IMR-90 (cell line): ENCODE measurements at regions not wholly inside any gene's neighbourhood (a gene's known extent, or its start where the extent isn't known, plus 50 kb on each side); places are given as distances from the start of the nearest gene placed in this dataset.

ENCODE experiments used
- ATAC-seq: fragments of 200-7000 bp; cut with Tn5 transposase; 2 replicates; pipeline ENCODE4 v1.9.1; 2020; ENCODE audit warnings: low read depth, mild to moderate bottlenecking, moderate library complexity
- BruUV-seq: library from RNA; stranded (reverse); fragments of 400-500 nt; replicated peaks from 2 replicates; lab custom pipeline; 2021; lab: Mats Ljungman, UMichigan
- CTCF ChIA-PET: fragments of 300-600 bp; formaldehyde crosslinking; extraction: SDS; loops from one replicate; lab custom pipeline; 2021; ENCODE audit warnings: antibody characterized with exemption; lab: Yijun Ruan, JAX
- POLR2A ChIA-PET: fragments of 300-600 bp; sonication (Branson Sonifier 250); formaldehyde crosslinking; loops from one replicate; lab custom pipeline; 2022; ENCODE audit warnings: antibody characterized with exemption; ENCODE audit not compliant: unreplicated experiment; lab: Charles Lee
- DNase-seq: peaks from one replicate; pipeline ENCODE4 v3.0.0; 2013
- H2AFZ ChIP-seq: replicated peaks from 2 replicates; pipeline ENCODE3; 2013; ENCODE audit warnings: low read length, mild to moderate bottlenecking; ENCODE audit not compliant: poor library complexity
- H2AK5ac ChIP-seq: 2 replicates; pipeline ENCODE4 v1.6.1; 2013; ENCODE audit warnings: low read depth, low read length, inconsistent platforms
- H2AK9ac ChIP-seq: replicated peaks from 2 replicates; pipeline ENCODE3; 2013; ENCODE audit warnings: mild to moderate bottlenecking, low read depth, low read length, moderate library complexity; ENCODE audit not compliant: poor library complexity
- H2BK120ac ChIP-seq: 2 replicates; pipeline ENCODE4 v1.6.1; 2013; ENCODE audit warnings: low read depth, low read length, inconsistent platforms
- H2BK15ac ChIP-seq: 3 replicates; pipeline ENCODE4 v1.6.1; 2013; ENCODE audit warnings: low read depth, low read length, inconsistent platforms
- H2BK20ac ChIP-seq: 2 replicates; pipeline ENCODE4 v1.6.1; 2013; ENCODE audit warnings: low read depth, mild to moderate bottlenecking, inconsistent platforms, low read length, moderate library complexity
- H2BK5ac ChIP-seq: 2 replicates; pipeline ENCODE4 v1.6.1; 2013; ENCODE audit warnings: mild to moderate bottlenecking, low read depth, low read length, inconsistent platforms; ENCODE audit not compliant: poor library complexity, severe bottlenecking
- H3K14ac ChIP-seq: replicated peaks from 2 replicates; pipeline ENCODE4 v1.6.1; 2013; ENCODE audit warnings: low read depth, low read length, inconsistent platforms
- H3K18ac ChIP-seq: 2 replicates; pipeline ENCODE4 v1.6.1; 2013; ENCODE audit warnings: low read depth, low read length, control low read depth
- H3K23ac ChIP-seq: 2 replicates; pipeline ENCODE4 v1.6.1; 2013; ENCODE audit warnings: low read depth, low read length, inconsistent platforms
- H3K27ac ChIP-seq: 2 replicates; pipeline ENCODE4 v1.5.1; 2013; ENCODE audit warnings: mild to moderate bottlenecking, control low read depth, low read length; ENCODE audit not compliant: insufficient read depth
- H3K27me3 ChIP-seq: 2 replicates; pipeline ENCODE4 v1.6.1; 2013; ENCODE audit warnings: low read length; ENCODE audit not compliant: control insufficient read depth, insufficient read depth
- H3K36me3 ChIP-seq: 2 replicates; pipeline ENCODE4 v1.6.1; 2013; ENCODE audit warnings: low read length, mixed read lengths; ENCODE audit not compliant: control insufficient read depth, insufficient read depth
- H3K4ac ChIP-seq: 2 replicates; pipeline ENCODE4 v1.6.1; 2013; ENCODE audit warnings: low read depth, low read length, inconsistent platforms
- H3K4me1 ChIP-seq: 2 replicates; pipeline ENCODE4 v1.6.1; 2013; ENCODE audit warnings: low read length, mixed read lengths; ENCODE audit not compliant: control insufficient read depth, insufficient read depth
- H3K4me2 ChIP-seq: 2 replicates; pipeline ENCODE4 v1.6.1; 2013; ENCODE audit warnings: low read depth, mild to moderate bottlenecking, control low read depth, low read length, moderate library complexity
- H3K4me3 ChIP-seq: 2 replicates; pipeline ENCODE4 v1.5.1; 2013; ENCODE audit warnings: low read depth, mild to moderate bottlenecking, control low read depth, low read length, moderate library complexity; ENCODE audit not compliant: insufficient read depth
- H3K56ac ChIP-seq: 2 replicates; pipeline ENCODE4 v1.6.1; 2013; ENCODE audit warnings: low read length, inconsistent platforms; ENCODE audit not compliant: insufficient read depth; ENCODE audit errors: extremely low read depth
- H3K79me1 ChIP-seq, 2 experiments: 2 replicates each; pipeline ENCODE4 v1.6.1; 2013; ENCODE audit warnings: low read length in 2 of 2, inconsistent platforms in 1 of 2, low read depth in 1 of 2
- H3K9ac ChIP-seq: 2 replicates; pipeline ENCODE4 v1.6.1; 2013; ENCODE audit warnings: low read depth, low read length, control low read depth
- H3K9me1 ChIP-seq: 2 replicates; pipeline ENCODE4 v1.6.1; 2013; ENCODE audit warnings: low read length, inconsistent platforms; ENCODE audit not compliant: insufficient read depth
- H3K9me3 ChIP-seq: 2 replicates; pipeline ENCODE4 v1.6.1; 2013; ENCODE audit warnings: low read length; ENCODE audit not compliant: control insufficient read depth, insufficient read depth
- H4K20me1 ChIP-seq: 2 replicates; pipeline ENCODE4 v1.6.1; 2013; ENCODE audit warnings: low read length, inconsistent platforms; ENCODE audit not compliant: insufficient read depth
- H4K5ac ChIP-seq: 2 replicates; pipeline ENCODE4 v1.6.1; 2013; ENCODE audit warnings: mild to moderate bottlenecking, low read depth, low read length, control low read depth
- H4K8ac ChIP-seq, 2 experiments: 2 replicates each; pipeline ENCODE4 v1.6.1; 2013; ENCODE audit warnings: low read depth in 2 of 2, low read length in 2 of 2, control low read depth in 1 of 2, inconsistent platforms in 1 of 2
- H4K91ac ChIP-seq: 2 replicates; pipeline ENCODE4 v1.6.1; 2013; ENCODE audit warnings: low read depth, low read length, inconsistent platforms; ENCODE audit not compliant: insufficient read depth
- BHLHE40 ChIP-seq: fragments of 150-350 bp; IDR thresholded peaks from 2 replicates; pipeline ENCODE4 v1.6.1; 2016; ENCODE audit warnings: mild to moderate bottlenecking, low read depth, low read length
- CEBPB ChIP-seq: IDR thresholded peaks from 2 replicates; pipeline ENCODE4 v1.6.1; 2012; ENCODE audit warnings: low read depth, low read length, improper control_type of control experiment
- CHD1 ChIP-seq: IDR thresholded peaks from 2 replicates; pipeline ENCODE4 v1.6.1; 2012; ENCODE audit warnings: low read depth, low read length, improper control_type of control experiment
- CTCF ChIP-seq: conservative IDR thresholded peaks from 2 replicates; pipeline ENCODE4 v1.5.1; 2012; ENCODE audit warnings: mild to moderate bottlenecking, low read depth, low read length, improper control_type of control experiment
- ELK1 ChIP-seq: fragments of 150-350 bp; IDR thresholded peaks from 2 replicates; pipeline ENCODE4 v1.6.1; 2016; ENCODE audit warnings: low read depth, mild to moderate bottlenecking, low read length, moderate library complexity, borderline replicate concordance
- FOS ChIP-seq: fragments of 150-350 bp; IDR thresholded peaks from 2 replicates; pipeline ENCODE4 v1.6.1; 2016; ENCODE audit warnings: low read depth, low read length
- MAFK ChIP-seq: IDR thresholded peaks from 2 replicates; pipeline ENCODE4 v1.6.1; 2012; ENCODE audit warnings: low read depth, low read length, improper control_type of control experiment
- MAZ ChIP-seq: IDR thresholded peaks from 2 replicates; pipeline ENCODE4 v1.6.1; 2012; ENCODE audit warnings: low read depth, mild to moderate bottlenecking, low read length, improper control_type of control experiment, moderate library complexity, borderline replicate concordance
- MXI1 ChIP-seq: IDR thresholded peaks from 2 replicates; pipeline ENCODE4 v1.6.1; 2012; ENCODE audit warnings: low read depth, mild to moderate bottlenecking, low read length, moderate library complexity, borderline replicate concordance
- NFE2L2 ChIP-seq: fragments of 150-350 bp; IDR thresholded peaks from 2 replicates; pipeline ENCODE4 v1.6.1; 2016; ENCODE audit warnings: low read depth, mild to moderate bottlenecking, low read length
- POLR2A ChIP-seq: IDR thresholded peaks from 2 replicates; pipeline ENCODE4 v1.6.1; 2012; ENCODE audit warnings: mild to moderate bottlenecking, low read depth, low read length
- RAD21 ChIP-seq: IDR thresholded peaks from 2 replicates; pipeline ENCODE4 v1.6.1; 2012; ENCODE audit warnings: low read length, improper control_type of control experiment
- RCOR1 ChIP-seq: IDR thresholded peaks from 2 replicates; pipeline ENCODE4 v1.6.1; 2012; ENCODE audit warnings: mild to moderate bottlenecking, low read length, improper control_type of control experiment; ENCODE audit not compliant: insufficient replicate concordance
- RFX5 ChIP-seq: IDR thresholded peaks from 2 replicates; pipeline ENCODE4 v1.8.0; 2012; ENCODE audit warnings: low read depth, mild to moderate bottlenecking, low read length, moderate library complexity
- SMC3 ChIP-seq: fragments of 150-350 bp; IDR thresholded peaks from 2 replicates; pipeline ENCODE4 v1.6.1; 2016; ENCODE audit warnings: low read depth, mild to moderate bottlenecking, antibody characterized with exemption, low read length, moderate library complexity
- USF2 ChIP-seq: fragments of 150-350 bp; IDR thresholded peaks from 2 replicates; pipeline ENCODE4 v1.6.1; 2017; ENCODE audit warnings: mild to moderate bottlenecking, antibody characterized with exemption, low read length, low read depth
- WGBS, 2 experiments: methylation state at CpG; one replicate each; pipeline versions ENCODE4 v1.1.5 to v1.1.7; 2013; ENCODE audit warnings: missing lambda C conversion rate in 2 of 2; ENCODE audit not compliant: insufficient read length in 1 of 2; ENCODE audit errors: extremely low coverage in 2 of 2; 5-methylcytosine and 5-hydroxymethylcytosine counted together
- dilution Hi-C: fragments of 300-500 bp; cut with HindIII; formaldehyde crosslinking; loops from one replicate; pipeline ENCODE4 v1.14.3; 2018; ENCODE audit warnings: low sequenced_read_pairs; ENCODE audit not compliant: unreplicated experiment
- in situ Hi-C: fragments of 300-500 bp; cut with MboI; formaldehyde crosslinking; loops from 3 replicates; pipeline ENCODE4 v1.14.3; 2019; ENCODE audit warnings: low sequenced_read_pairs, inconsistent platforms, mixed read lengths
- intact Hi-C: fragments of 100-400 bp; cut with micrococcal nuclease; formaldehyde crosslinking; loops from 2 replicates; pipeline ENCODE4 v1.10.0; 2022

- H4K20me1 ChIP-seq: peaks cover 57% of the 10 kb centered on the region
These were observed 55.3 kb downstream of the PTPRS start for GRCh38 chr19:5285311-5285710.

More at GRCh38 chr19:5285311-5285710, 55.3 kb downstream of the PTPRS start:
- Histone ChIP-seq H3K9me1 (0 out of 2 replicates have a peak, but pooled peaks cover 3% of the 10 kb centered on the region), H2BK120ac (no peak overlapping the region), H3K14ac (no peak overlapping the region), H3K36me3 (peaks cover 30% of the 10 kb centered on the region), H3K79me1 (peaks cover 28 to 50% of the 10 kb centered on the region in 2 experiments), H3K56ac (no peak overlapping the region), H3K23ac (no peak overlapping the region), H3K4me1 (peaks cover 3% of the 10 kb centered on the region; the same call in 1 of the 2 replicates), H3K27me3 (no peaks in the 10 kb centered on the region), H3K9ac (no peak overlapping the region), H3K4me3 (no peak overlapping the region), H2BK20ac (no peak overlapping the region), H2AK5ac (no peak overlapping the region), H2AFZ (no peak overlapping the region), H4K5ac (no peak overlapping the region), H4K8ac (no peak overlapping the region), H2AK9ac (no peak overlapping the region), H3K4me2 (no peak overlapping the region), H3K4ac (no peak overlapping the region), H2BK5ac (no peak overlapping the region), H3K27ac (no peak overlapping the region), H3K9me3 (no peaks in the 10 kb centered on the region), H4K91ac (no peak overlapping the region), H2BK15ac (no peak overlapping the region), H3K18ac (no peak overlapping the region)
- dilution Hi-C loops: no loop called here
- in situ Hi-C loops: no loop called here
- TF ChIP-seq USF2: no peak
- no peak for TF ChIP-seq NFE2L2
- TF ChIP-seq MXI1: no peak
- no peak for TF ChIP-seq ELK1
- TF ChIP-seq BHLHE40: no peak
- TF ChIP-seq POLR2A: no peak
- TF ChIP-seq MAZ: no peak
- no peak for TF ChIP-seq FOS
- TF ChIP-seq RFX5: no peak
- TF ChIP-seq RCOR1: no peak
- TF ChIP-seq CEBPB: no peak
- TF ChIP-seq RAD21: no peak
- TF ChIP-seq SMC3: no peak
- TF ChIP-seq CHD1: no peak
- no peak for TF ChIP-seq CTCF
- TF ChIP-seq MAFK: no peak
- CTCF ChIA-PET: no interaction called here
- ATAC-seq (no peak), DNase-seq (no peak)
- POLR2A ChIA-PET: no interaction called here
- 100% methylated on average over 2 of the region's 6 CpGs; no CpG with 5 or more reads in 1 of the 2 experiments for WGBS, 2 experiments
- intact Hi-C loops: no loop called here
- BruUV-seq: no TSS peak
